ENCODE measurements at regions not wholly inside any gene's neighbourhood (a gene's known extent, or its start where the extent isn't known, plus 50 kb on each side); places are given as distances from the start of the nearest gene placed in this dataset.

DNA sequence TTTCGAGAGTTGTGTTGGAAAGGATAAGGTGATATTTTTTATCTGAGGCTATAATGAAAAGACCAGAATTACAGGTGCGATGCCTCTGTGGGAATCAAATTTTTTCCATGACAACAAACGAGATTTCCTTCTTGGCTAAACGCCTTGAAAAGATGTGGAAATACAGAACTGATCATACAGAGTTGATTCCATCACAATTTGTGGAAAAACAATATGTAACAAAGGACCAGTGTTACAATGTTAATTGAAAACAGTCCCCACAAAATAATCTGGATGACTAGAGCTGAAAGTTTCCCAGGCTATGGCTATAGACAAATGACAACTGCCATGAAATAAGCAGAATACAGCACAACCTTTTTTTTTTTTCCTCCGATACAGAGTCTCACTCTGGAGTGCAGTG is 628.9 kb downstream of the DIAPH3 start:
- RAD21 ChIA-PET (ENCODE audit: unreplicated experiment), result no interaction called here
- ATAC-seq (no peak), DNase-seq (ENCODE audit: low read depth, low spot score) (no peak), FAIRE-seq (no peak)
- in situ Hi-C loops (cut with MboI), result no loop called here
- SMC1A ChIA-PET (ENCODE audit: uncharacterized antibody, unreplicated experiment), result no interaction called here
- CTCF ChIA-PET, result no interaction called here
- intact Hi-C loops (cut with micrococcal nuclease; ENCODE audit: unreplicated experiment), result no loop called here
- Histone ChIP-seq H3K27me3 (replicated peaks in 1 of 2; ENCODE audit: control insufficient read depth in 2 of 2, insufficient read depth in 2 of 2, low read length in 1 of 2) (no peaks in the 10 kb centered on the region), H3K4me1 (ENCODE audit: control insufficient read depth, insufficient read depth, low read length) (no peaks in the 10 kb centered on the region), H4K20me1 (ENCODE audit: control insufficient read depth, insufficient read depth) (no peaks in the 10 kb centered on the region), H3K4me3 (no peak overlapping the region), H3K9me3 (replicated peaks; ENCODE audit: control insufficient read depth, insufficient read depth, low read length) (no peaks in the 10 kb centered on the region), H3K79me2 (ENCODE audit: control insufficient read depth, insufficient read depth, low read length) (no peaks in the 10 kb centered on the region), H2AFZ (ENCODE audit: control insufficient read depth, low read depth, low read length) (no peak overlapping the region), H3K27ac (ENCODE audit: control insufficient read depth, insufficient read depth) (no peak overlapping the region), H3K9ac (ENCODE audit: control insufficient read depth, insufficient read depth, low read length) (no peak overlapping the region), H3K36me3 (ENCODE audit: control insufficient read depth in 2 of 2, insufficient read depth in 2 of 2, low read length in 1 of 2) (no peaks in the 10 kb centered on the region), H3K4me2 (ENCODE audit: control insufficient read depth, insufficient read depth) (no peak overlapping the region)
- WGBS (ENCODE audit: insufficient coverage, insufficient replicate concordance, low lambda C conversion rate, missing lambda C conversion rate), result 24% methylated on average over 5 of the region's 5 CpGs
- POLR2A ChIA-PET, result no interaction called here
- no peak for TF ChIP-seq PAX8 (IDR thresholded peaks at IDR 0.05)
- TF ChIP-seq CREM (IDR thresholded peaks at IDR 0.05; ENCODE audit: low read depth), result no peak
- no peak for TF ChIP-seq SMAD5 (IDR thresholded peaks at IDR 0.05; ENCODE audit: low read depth)
- TF ChIP-seq, protein P1, sequence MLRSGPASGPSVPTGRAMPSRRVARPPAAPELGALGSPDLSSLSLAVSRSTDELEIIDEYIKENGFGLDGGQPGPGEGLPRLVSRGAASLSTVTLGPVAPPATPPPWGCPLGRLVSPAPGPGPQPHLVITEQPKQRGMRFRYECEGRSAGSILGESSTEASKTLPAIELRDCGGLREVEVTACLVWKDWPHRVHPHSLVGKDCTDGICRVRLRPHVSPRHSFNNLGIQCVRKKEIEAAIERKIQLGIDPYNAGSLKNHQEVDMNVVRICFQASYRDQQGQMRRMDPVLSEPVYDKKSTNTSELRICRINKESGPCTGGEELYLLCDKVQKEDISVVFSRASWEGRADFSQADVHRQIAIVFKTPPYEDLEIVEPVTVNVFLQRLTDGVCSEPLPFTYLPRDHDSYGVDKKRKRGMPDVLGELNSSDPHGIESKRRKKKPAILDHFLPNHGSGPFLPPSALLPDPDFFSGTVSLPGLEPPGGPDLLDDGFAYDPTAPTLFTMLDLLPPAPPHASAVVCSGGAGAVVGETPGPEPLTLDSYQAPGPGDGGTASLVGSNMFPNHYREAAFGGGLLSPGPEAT (IDR thresholded peaks at IDR 0.05; ENCODE audit: low read depth), result no peak
- no peak for TF ChIP-seq ZNF207 (IDR thresholded peaks at IDR 0.05; ENCODE audit: borderline replicate concordance)
- no peak for TF ChIP-seq POLR2AphosphoS5 (IDR thresholded peaks at IDR 0.05; ENCODE audit: low read length)
- TF ChIP-seq, protein P2, sequence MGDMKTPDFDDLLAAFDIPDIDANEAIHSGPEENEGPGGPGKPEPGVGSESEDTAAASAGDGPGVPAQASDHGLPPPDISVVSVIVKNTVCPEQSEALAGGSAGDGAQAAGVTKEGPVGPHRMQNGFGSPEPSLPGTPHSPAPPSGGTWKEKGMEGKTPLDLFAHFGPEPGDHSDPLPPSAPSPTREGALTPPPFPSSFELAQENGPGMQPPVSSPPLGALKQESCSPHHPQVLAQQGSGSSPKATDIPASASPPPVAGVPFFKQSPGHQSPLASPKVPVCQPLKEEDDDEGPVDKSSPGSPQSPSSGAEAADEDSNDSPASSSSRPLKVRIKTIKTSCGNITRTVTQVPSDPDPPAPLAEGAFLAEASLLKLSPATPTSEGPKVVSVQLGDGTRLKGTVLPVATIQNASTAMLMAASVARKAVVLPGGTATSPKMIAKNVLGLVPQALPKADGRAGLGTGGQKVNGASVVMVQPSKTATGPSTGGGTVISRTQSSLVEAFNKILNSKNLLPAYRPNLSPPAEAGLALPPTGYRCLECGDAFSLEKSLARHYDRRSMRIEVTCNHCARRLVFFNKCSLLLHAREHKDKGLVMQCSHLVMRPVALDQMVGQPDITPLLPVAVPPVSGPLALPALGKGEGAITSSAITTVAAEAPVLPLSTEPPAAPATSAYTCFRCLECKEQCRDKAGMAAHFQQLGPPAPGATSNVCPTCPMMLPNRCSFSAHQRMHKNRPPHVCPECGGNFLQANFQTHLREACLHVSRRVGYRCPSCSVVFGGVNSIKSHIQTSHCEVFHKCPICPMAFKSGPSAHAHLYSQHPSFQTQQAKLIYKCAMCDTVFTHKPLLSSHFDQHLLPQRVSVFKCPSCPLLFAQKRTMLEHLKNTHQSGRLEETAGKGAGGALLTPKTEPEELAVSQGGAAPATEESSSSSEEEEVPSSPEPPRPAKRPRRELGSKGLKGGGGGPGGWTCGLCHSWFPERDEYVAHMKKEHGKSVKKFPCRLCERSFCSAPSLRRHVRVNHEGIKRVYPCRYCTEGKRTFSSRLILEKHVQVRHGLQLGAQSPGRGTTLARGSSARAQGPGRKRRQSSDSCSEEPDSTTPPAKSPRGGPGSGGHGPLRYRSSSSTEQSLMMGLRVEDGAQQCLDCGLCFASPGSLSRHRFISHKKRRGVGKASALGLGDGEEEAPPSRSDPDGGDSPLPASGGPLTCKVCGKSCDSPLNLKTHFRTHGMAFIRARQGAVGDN (IDR thresholded peaks at IDR 0.05), result no peak
- no TSS peak for BruUV-seq (replicated peaks)
